HepG2 (cell line): ENCODE measurements at regions not wholly inside any gene's neighbourhood (a gene's known extent, or its start where the extent isn't known, plus 50 kb on each side); places are given as distances from the start of the nearest gene placed in this dataset.

Experiments used
- CTCF ChIP-seq: sonication (generic); formaldehyde crosslinking; IDR thresholded peaks from 2 replicates; pipeline ENCODE4 v1.5.0; 2020; ENCODE audit warnings: mild to moderate bottlenecking, missing genetic modification reagents, moderate library complexity
- EZH2 ChIP-seq: conservative IDR thresholded peaks from 2 replicates; pipeline ENCODE4 v1.6.1; 2012; ENCODE audit warnings: mild to moderate bottlenecking, low read depth, low read length, moderate library complexity
- FOXM1 ChIP-seq: sonication (generic); formaldehyde crosslinking; IDR thresholded peaks from 2 replicates; pipeline ENCODE4 v1.5.0; 2020; ENCODE audit warnings: missing genetic modification reagents
- HDAC6 ChIP-seq: fragments of 200-600 bp; sonication (generic); IDR thresholded peaks from 2 replicates; pipeline ENCODE4 v1.7.0; 2017; ENCODE audit warnings: mild to moderate bottlenecking, antibody characterized with exemption, low read length, low read depth
- KAT7 ChIP-seq: IDR thresholded peaks from 2 replicates; pipeline ENCODE4 v1.6.1; 2018; ENCODE audit warnings: borderline replicate concordance, missing compliant biosample characterization
- LCORL ChIP-seq, 2 experiments: fragments of 450-650 bp in 1 of 2; sonication (generic) in 1 of 2; formaldehyde crosslinking in 1 of 2; IDR thresholded peaks; 2 replicates each; pipeline versions ENCODE4 v1.5.0 to v1.6.1; 2017 to 2020; ENCODE audit warnings: antibody characterized with exemption in 1 of 2, missing genetic modification reagents in 1 of 2
- POLR2A ChIP-seq, 2 experiments: IDR thresholded peaks; 2 replicates each; pipeline ENCODE4 v1.6.1; 2011; ENCODE audit warnings: low read depth in 2 of 2, low read length in 2 of 2, mild to moderate bottlenecking in 1 of 2, moderate library complexity in 1 of 2; ENCODE audit not compliant: insufficient read depth in 1 of 2
- RAD21 ChIP-seq: fragments of 450-650 bp; formaldehyde crosslinking; IDR thresholded peaks from 2 replicates; pipeline ENCODE4 v1.5.0; 2020; ENCODE audit warnings: mild to moderate bottlenecking
- RXRA ChIP-seq: sonication (generic); formaldehyde crosslinking; IDR thresholded peaks from 2 replicates; pipeline ENCODE4 v1.5.1; 2020; ENCODE audit warnings: missing genetic modification reagents
- SRSF9 ChIP-seq: fragments of 200-400 bp; formaldehyde crosslinking; IDR thresholded peaks from 2 replicates; pipeline ENCODE4 v1.6.1; 2018; ENCODE audit warnings: borderline replicate concordance, mild to moderate bottlenecking, low read depth, low read length; ENCODE audit not compliant: insufficient read depth, poor library complexity, severe bottlenecking
- ZFY ChIP-seq: sonication (generic); formaldehyde crosslinking; IDR thresholded peaks from 2 replicates; pipeline ENCODE4 v1.4.0; 2020; ENCODE audit warnings: missing genetic modification reagents
- ZNF605 ChIP-seq: sonication (generic); formaldehyde crosslinking; IDR thresholded peaks from 2 replicates; pipeline ENCODE4 v1.8.0; 2022; ENCODE audit warnings: mild to moderate bottlenecking, missing genetic modification reagents

DNA sequence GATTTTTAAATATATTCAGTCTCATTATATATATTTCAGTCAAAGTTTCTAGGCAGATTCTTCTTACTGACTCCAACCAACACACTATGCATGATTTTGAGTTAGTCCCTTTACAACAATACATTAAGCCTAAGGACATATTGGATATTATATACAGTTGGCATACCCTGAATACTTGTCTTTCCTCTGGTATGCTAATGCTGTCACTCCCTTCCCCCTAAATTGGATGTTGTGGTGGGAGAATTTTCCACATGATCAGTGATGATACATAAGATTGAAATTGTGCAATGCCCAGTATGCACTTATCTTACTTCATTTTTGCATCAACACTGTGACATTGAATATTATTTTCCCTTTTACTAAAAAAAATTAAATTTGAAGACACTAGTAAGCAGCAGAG is 935.2 kb downstream of the PCDH7 start:
- TF ChIP-seq EZH2 (no peak), KAT7 (CRISPR knock-in tag) (no peak), HDAC6 (no peak), FOXM1 (CRISPR knock-in tag) (no peak), ZNF605 (no peak), ZFY (no peak), SRSF9 (no peak), RXRA (CRISPR knock-in tag) (no peak), POLR2A (IDR thresholded peaks at IDR 0.05; ENCODE audit: insufficient read depth in 1 of 2, low read depth in 2 of 2, low read length in 2 of 2) (no peak), CTCF (CRISPR knock-in tag) (no peak), LCORL (IDR thresholded peaks at IDR 0.05) (no peak), LCORL (CRISPR knock-in tag; IDR thresholded peaks at IDR 0.05) (no peak), RAD21 (CRISPR knock-in tag) (no peak)
